GM19238 (cell line): ENCODE measurements at regions not wholly inside any gene's neighbourhood (a gene's known extent, or its start where the extent isn't known, plus 50 kb on each side); places are given as distances from the start of the nearest gene placed in this dataset.

Source experiments
- DNase-seq: peaks from one replicate; pipeline ENCODE4 v3.0.0; 2011; ENCODE audit warnings: low spot score; ENCODE audit not compliant: insufficient read length

DNA sequence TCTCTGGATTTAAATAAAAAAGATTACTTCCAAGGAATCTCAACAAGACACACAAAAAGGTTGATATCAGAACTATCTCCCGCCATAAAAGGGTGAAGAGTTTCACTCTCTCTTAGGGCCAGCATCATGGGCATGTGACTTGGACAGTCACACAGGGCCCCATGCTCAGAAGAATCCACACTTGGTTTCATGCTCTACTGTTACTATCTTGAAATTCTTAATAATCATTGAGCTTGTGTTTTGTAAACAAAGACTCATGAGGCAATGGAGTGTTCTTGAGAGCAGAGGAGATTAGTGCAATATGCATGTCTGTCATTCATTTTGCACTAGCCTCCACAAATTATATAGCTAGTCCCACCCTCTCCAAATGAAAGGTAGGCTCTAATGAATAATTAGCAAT lies 58.4 kb downstream of the HMHB1 start:
- DNase-seq, result no peak

DNA sequence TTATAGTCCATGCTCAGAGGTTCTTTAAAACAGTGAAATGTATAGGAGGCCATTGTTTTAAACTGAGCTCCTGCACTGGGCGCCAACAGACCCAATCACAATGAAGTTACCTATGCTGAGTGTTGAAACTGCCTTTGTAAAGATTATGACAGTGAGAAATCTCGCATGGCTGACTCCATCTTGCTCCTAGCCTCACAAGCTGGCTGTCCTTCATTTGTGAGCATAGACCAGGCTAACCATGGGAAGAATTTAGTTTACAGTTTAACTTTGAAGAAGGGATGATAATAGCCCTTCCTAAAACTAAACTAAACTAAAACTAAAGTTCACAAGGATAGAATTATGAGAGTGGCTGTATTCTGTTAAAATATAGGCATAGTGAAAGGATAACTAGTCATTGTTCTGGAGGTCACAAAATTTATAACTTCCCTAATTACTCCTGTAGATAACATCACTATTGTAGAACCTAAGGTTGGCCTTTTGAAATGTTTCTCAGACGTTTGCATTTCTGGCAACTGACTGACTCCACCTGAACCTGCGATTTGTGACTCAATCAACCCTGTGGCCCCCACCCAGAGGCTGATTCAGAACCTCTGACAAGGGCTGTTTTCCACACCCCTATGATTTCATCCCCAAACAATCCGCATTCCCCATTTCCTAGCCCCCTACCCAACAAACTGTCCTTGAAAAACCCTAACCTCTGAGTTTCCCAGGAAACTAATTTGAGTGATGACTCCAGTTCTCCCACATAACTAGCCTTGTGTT lies 59.1 kb downstream of the HMHB1 start:
- no peak for DNase-seq

DNA sequence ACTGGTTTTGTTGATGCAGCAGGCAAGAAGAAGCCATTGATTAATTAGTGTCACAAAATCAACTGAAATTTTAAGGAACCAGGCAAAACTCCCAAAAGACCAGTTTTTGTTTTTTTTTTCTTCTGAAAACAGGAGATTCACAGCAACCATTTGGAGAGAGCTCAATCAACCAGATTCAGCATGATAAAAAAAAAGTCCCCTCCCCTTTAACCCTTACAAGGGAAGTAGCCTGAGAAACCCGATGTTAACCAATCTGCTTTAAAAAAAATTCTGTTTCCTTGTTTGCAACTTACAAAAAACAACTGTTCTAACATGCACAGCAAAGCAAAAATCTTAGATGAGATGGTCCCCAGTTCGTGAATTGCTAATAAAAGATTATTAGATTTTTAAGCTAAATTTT lies 59.7 kb downstream of the HMHB1 start:
- no peak for DNase-seq

DNA sequence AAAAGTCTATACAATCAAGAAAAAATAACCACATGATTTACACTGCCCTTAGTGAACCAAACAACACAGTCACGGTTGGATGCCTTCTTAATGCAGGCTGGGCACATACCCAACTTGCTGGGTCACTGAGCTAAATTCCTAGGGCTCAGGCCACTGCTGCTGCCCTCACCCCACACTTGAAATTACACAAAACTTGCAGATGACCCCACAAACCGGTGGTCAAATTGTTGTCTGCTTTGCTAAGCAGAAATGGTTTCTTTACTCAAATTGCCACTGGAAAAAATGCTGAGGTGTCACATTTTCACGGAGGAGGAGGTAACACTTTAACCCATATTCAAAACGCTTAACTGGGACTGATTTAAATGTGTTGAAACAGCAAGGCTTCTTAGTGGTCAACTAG lies 62.4 kb downstream of the HMHB1 start:
- DNase-seq, result no peak

DNA sequence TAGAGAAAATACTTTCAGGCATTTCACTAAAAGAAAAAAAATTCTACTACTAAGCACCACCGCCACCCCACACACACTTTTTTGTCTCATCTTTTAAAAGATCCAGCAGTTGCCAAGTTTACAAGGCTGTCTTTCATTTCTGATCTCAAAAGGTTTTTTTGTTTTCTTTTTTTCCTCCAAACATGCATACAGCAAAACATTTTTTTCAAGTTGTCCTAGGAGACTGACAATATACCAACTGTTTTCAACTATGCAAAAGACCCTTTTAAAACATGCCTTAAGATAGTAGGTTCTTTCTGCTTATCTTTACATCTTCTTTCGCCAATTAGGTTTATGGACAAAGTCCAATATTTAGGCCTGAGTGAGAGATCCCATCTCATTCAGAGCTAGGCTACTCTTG lies 65.2 kb downstream of the HMHB1 start:
- no peak for DNase-seq

DNA sequence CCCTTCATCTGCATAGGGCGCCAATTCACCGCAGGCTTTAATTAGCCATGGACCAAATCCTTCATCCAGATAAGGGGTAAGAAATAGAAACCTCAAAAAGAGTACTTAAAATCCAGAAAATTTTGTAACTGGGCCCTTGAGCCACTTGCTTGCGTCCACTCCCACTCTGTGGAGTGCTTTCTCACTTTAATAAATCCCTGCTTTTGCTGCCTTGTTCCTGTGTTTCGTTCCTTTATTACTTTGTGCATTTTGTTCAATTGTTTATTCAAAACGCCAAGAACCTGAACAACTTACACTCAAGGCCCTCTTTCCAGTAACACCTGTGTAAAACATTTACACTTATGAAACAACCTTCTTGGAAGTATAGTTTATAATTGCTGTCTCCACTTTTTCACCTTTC lies 66.5 kb downstream of the HMHB1 start:
- DNase-seq, result no peak

DNA sequence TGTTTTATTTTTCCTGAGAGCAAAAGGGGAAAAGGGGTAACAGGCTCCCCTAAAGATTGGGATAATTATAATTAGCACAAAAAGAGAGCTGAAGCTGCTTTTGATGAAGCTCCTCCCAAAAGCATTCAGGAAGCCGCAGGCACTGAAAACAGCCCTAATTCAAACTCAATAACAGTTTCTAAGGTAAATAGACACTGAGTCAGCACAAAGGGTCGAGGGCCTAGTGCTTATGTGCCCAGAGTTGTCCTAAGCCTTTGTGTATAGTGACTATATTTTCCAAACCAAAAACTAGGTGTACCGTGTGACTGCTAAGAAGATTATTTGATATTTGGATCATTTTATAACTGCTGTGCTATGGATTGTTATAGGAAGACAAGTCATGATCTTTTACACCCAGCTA lies 67.7 kb downstream of the HMHB1 start:
- DNase-seq, result no peak

DNA sequence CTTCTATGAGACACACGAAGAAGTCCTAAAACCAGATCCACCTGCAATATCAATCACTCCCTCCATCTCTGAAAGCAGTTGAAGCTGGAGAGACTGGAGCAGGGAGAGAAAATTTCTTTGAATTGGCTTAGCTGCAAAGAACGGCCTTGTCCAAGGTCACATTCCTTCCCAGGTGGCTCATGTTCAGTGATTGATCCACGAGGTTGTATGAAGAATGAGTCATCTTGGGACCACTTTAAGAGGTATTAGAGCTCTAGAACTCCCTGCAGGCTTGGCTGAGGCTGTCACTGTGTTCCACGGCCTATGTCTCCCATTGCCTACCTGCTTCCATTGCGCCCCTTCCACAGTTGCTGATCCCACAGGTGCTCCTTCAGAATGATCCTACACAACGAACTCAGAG lies 68.2 kb downstream of the HMHB1 start:
- no peak for DNase-seq

DNA sequence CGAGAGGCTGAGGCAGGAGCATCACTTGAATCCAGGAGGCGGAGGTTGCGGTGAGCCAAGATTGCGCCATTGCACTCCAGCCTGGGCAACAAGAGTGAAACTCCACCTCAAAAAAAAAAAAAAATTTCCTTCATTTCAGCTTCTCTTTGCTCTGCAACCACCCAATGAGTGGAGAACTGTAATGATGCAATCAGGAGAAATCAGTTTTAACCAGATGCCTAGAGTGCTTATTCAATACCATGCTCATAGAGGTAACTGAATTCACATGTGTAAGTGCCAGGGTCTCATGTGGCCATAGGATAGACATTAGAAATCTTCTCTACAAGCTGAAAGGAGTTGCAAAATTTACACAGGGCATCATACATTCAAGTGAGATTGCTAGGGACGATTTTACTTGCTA lies 70.6 kb downstream of the HMHB1 start:
- DNase-seq, result no peak

DNA sequence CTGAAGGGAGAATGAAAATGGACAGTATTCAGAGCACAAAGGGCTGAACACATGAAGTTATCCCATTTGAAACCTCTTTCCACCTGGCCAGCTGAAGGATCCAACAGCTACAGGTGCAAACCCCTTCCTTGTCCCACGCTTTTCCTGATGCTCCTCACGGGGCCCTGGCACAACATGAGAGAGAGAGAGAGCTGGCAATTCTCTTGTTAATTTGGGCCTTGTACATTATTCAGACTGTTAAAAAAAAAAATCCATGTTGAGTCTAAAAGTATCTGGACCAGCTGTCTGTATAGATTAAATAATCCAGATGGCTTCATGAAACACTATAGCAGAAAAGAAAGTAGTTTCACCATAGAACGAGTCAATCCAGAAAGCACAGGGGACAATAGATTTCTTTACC lies 74.1 kb downstream of the HMHB1 start:
- DNase-seq, result no peak

DNA sequence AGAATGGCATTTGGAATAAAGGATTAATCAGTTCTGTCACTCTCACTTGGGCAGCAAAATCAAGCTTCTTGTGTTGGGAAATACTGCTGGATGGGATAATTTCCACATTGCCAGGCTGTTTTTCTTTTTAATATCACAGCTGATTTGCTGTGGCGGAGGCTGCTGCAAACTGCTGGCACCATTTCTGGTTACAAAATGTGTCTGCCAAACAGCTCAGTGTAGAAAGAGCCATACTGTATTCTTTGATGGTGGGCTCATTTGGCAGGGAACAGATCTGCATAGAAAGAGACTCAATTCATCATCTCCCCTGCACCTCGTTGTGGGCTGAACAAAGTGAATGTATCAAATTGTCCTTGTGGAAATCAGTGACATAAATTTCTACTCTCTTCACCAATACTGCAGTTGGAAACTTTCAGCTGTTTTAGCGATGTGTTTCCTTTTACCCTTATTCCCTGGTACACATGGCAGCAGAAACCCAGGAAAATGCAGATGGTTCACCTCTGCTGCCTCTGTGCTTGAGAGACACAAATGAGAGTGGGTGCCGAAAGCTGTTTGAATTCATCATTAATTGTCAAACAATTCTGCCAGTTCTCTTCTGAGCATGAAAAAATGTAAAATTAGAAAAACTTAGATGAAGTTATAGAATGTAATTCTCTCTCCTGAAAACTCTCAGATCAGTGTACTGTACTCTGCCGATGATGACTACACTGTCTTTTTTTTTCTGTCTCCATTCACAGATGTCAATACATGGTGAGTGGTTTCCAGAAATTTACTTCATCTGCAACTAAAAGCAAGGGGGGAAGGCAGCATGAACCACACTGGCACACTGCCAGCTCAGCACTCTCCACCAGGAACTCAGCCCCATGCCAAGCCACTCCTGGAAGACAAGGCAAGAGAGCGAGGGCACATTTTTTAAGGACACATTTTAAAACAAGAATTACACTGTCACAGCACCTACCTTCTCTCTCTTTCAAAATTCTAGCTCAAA lies 75.0 kb downstream of the HMHB1 start:
- no peak for DNase-seq

DNA sequence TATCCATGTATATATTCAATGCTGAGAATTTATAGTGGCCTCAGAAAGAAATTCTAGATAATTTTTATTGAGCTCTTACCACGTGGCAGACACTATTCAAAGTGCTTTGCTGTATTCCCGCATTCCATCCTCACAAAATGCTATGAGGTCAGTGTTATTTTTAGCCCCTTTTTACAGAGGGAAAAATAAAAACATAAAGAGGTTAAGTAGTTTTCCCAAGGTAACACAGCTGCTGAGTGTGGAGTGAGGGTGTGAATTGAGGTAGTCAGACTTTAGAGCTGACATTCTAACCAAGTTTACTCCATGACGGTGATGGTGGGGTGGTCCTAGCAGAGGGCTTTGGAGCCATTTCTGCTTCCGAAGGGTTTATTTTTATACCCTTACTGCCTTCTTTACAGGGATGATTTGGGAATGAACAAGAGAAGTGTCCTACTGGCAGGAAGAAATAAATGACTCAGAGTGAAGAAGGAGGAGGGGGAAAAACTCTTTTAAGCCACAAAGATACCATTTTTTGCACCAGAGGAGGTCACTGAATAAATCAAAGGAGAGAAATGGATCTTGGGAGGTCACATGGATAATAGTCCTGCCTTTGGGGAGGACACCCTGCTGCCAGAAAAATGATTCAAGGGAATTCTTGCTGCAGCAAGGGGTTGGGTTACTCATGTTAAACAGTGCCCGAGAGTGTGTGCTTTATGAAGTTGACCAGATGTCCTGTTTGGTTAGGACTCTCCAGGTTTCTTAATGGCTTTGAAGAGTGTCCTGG lies 76.1 kb downstream of the HMHB1 start:
- no peak for DNase-seq

DNA sequence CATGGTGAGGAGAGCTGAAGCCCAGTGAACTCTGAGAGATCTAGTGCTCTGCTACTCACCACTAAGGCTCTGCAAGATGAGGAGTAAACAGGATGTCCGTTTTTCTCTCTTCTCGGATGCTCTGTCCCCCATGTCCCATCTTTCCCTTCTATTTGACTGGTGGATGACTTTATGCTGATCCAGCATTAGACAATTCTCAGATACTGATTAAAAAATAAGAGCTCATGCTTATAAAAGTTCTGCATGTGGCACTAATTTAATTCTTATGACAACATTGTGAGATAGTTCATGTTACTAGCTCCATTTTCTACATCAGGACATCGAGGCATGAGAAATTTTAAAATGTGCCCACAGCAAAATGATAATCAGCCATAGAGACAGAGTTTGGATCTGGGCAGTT lies 77.0 kb downstream of the HMHB1 start:
- no peak for DNase-seq

DNA sequence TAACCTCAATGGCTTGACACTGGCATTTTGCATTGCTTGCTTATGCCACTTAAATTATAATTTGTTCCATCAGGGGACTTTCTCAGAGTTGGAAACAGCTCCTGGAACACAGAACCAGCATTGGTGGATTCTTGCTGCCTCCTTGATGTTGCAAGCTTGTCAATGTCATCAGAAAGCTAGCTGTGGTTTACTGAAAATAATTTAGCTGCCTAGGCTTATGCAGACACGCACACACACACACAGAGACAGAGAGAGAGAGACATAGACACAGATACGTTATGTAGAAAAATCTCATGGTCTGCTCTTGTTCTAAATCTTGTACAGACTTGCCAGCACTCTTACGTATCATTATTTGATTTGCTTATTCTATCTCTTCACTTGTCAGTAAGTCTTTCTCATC lies 78.0 kb downstream of the HMHB1 start:
- no peak for DNase-seq

DNA sequence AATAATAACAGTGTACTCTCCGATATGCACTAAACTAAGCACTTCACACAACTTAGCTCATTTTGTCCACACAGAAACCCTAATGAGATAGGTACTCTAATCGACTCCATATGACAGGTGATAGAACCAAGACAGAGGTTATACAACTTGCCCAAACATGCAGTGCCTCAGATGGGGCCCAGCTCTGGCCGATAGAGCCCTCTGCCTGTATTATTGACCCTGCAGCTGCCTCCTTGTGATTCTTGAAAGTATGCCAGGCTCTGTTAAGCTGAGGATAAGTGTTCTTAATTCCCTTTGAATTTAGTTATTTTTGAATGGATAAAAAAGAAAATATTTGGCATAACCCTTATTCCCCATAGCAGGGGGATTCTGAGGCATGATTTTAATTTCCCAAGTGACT lies 78.5 kb downstream of the HMHB1 start:
- no peak for DNase-seq

DNA sequence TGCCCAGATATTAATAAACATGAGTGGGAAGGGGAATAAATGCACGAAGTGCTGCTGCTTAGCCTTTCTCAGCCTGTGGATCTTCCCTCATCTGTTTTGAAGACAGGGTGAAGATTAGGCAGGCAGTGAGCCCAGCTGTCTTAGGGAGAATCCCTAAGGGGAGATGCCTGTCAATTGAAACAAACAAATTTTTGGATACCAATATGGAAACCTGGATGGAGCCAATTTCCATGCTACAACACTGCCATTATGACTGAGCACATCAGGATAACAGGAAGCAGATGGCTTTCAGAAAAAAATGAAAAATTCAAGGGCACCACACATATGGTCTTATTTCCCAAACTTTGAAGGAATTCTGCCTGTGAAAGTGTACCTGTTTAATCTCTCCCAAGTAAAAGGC lies 80.3 kb downstream of the HMHB1 start:
- no peak for DNase-seq

DNA sequence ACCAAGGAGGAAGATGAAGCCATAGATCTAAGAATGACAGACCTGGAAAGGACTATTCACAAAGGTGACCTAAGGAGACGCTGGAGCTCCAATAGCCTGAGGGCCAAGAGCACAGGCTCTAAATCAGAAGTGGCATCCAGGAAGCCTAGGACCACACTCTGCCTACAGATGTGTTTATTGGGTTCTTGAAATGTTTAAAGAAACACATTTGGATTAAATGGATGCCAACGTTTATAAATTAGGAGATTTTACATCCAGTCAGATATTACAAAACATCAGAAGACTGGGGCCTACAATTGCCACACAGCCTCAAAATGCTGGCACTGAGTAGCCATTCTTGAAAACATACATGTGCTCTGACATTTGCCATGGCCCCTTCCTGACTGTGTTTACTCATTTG lies 80.9 kb downstream of the HMHB1 start:
- no peak for DNase-seq

DNA sequence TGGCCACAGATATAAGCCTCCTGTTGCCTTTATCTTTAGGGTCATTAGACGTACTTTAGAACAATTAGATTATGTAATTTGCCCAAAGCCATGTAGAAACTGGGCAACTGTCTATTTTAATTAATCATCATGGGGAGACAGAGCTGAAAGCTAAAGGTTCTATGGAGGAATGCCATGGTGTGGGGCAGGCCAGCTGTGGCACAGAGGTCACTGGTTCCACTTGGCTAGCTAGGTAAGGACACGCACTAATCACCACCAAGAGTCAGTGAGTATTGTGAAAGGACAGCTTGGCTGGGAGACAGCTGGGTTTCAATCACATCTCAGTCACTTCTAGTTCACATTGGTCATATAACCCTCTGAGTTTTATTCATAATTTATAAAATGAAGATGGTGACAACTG lies 81.7 kb downstream of the HMHB1 start:
- no peak for DNase-seq

DNA sequence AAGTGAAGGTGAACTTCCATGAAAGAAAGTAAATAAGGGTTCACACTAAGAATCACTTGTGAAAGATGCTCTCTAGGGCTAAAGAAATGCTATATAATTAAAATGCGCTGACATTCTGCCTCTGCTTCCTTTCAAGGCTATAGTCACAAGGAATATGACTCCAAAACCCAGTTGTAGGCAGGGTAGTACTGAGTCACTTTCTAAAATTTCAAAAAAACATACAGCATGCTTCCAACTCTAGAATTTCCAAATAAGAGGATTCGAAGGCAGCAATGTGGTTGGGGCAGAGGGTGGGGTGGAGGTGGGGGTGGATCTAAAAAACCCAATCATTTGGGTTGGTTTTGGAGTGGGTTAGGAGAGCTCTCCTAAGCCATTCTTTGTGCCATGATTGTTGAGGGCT lies 84.6 kb downstream of the HMHB1 start:
- no peak for DNase-seq

DNA sequence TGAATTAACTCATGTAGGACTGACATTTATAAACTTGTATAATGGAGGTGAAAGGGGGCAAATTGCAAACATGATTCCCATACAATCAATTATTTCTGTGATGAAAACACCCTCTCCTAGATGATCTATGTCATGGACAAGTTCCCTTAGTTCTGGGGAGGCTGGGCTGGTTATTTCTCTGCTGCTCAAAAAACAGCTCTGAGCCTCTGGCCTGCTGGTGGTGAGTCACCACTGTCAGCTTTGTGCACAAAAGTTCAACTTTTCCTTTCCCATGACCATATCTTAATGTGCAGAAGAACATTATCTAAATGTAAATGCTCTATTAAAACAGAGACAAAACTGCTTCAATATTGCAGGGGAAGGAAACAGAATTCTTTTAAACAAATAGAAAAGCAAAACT lies 85.0 kb downstream of the HMHB1 start:
- DNase-seq, result no peak

DNA sequence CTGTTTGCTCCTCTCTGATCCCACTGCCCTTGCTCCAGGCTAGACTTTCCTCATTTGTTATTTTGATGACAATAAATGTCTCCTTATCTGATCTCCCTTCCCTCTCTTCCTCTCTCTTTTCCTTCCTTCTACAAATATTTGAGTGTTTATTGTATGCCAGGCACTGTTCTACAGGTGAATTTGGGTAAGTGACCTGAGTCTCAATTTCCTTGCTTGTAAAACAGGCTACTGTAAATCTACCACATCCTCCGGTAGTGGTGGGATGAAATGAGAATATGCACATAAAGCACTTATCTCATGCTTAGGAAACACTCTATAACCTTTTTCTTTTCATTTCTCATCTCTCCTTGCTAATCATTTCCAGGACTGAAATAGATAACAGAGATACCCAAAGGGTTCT lies 86.4 kb downstream of the HMHB1 start:
- no peak for DNase-seq
